K562 (cell line): ENCODE measurements at regions not wholly inside any gene's neighbourhood (a gene's known extent, or its start where the extent isn't known, plus 50 kb on each side); places are given as distances from the start of the nearest gene placed in this dataset.

ENCODE experiments used
- ATAC-seq: fragments of 200-7000 bp; cut with Tn5 transposase; 3 replicates; pipeline ENCODE4 v1.9.1; 2020; ENCODE audit warnings: moderate library complexity
- BruUV-seq: library from RNA; stranded (reverse); fragments of 400-500 nt; replicated peaks from 2 replicates; lab custom pipeline; 2021; lab: Mats Ljungman, UMichigan
- CTCF ChIA-PET: fragments of 300-600 bp; formaldehyde crosslinking; extraction: SDS; loops from one replicate; lab custom pipeline; 2021; ENCODE audit warnings: low intra/inter-chr PET ratio; lab: Yijun Ruan, JAX
- POLR2A ChIA-PET: fragments of 300-600, 350-650 bp; sonication (Branson Sonifier 250); formaldehyde crosslinking; extraction: SDS; loops from one replicate; lab custom pipeline; 2021; ENCODE audit warnings: antibody characterized with exemption, inconsistent platforms; lab: Yijun Ruan, JAX
- DNase-seq, 4 experiments: peaks; one replicate each; pipeline versions ENCODE4 v3.0.0 to v3.0.0-alpha.2; 2011 to 2018; ENCODE audit warnings: low spot score in 3 of 4, mixed read lengths in 3 of 4; ENCODE audit errors: extremely low read depth in 1 of 4
- FAIRE-seq: peaks from 2 replicates; lab custom pipeline; 2011; peaks lifted over from hg19 to GRCh38; lab: Jason Lieb, UNC
- H2AFZ ChIP-seq: 2 replicates; pipeline ENCODE4 v1.6.0; 2011; ENCODE audit warnings: low read depth, low read length, control low read depth, inconsistent platforms
- H3K27ac ChIP-seq: fragments of 200-600 bp; 3 replicates; pipeline ENCODE4 v1.8.0; 2011; ENCODE audit warnings: low read depth, mild to moderate bottlenecking, control low read depth, inconsistent platforms, low read length, moderate library complexity, mixed read lengths; ENCODE audit errors: extremely low read depth
- H3K27me3 ChIP-seq, 2 experiments: fragments of 300-600 bp in 1 of 2; 2 replicates in 1 of 2; 3 replicates in 1 of 2; pipeline versions ENCODE4 v1.6.0 to v1.8.0; 2011; ENCODE audit warnings: inconsistent platforms in 2 of 2, low read length in 2 of 2, mild to moderate bottlenecking in 1 of 2, mixed read lengths in 1 of 2, moderate library complexity in 1 of 2; ENCODE audit not compliant: control insufficient read depth in 2 of 2, insufficient read depth in 2 of 2
- H3K36me3 ChIP-seq: fragments of 300-600 bp; 3 replicates; pipeline ENCODE4 v1.8.0; 2011; ENCODE audit warnings: mild to moderate bottlenecking, low read length, inconsistent platforms; ENCODE audit not compliant: control insufficient read depth, insufficient read depth
- H3K4me1 ChIP-seq, 2 experiments: fragments of 200-600 bp in 1 of 2; replicated peaks in 1 of 2; 2 replicates in 1 of 2; 3 replicates in 1 of 2; pipeline versions ENCODE4 v1.5.1 to v1.8.0; 2011; ENCODE audit warnings: inconsistent platforms in 2 of 2, low read length in 2 of 2, mild to moderate bottlenecking in 1 of 2, mixed read lengths in 1 of 2, moderate library complexity in 1 of 2; ENCODE audit not compliant: control insufficient read depth in 2 of 2, insufficient read depth in 2 of 2
- H3K4me2 ChIP-seq: 2 replicates; pipeline ENCODE4 v1.6.1; 2011; ENCODE audit warnings: low read length, control low read depth, inconsistent platforms, mixed read lengths; ENCODE audit not compliant: insufficient read depth
- H3K4me3 ChIP-seq: fragments of 200-600 bp; sonication (generic), shearing (Covaris generic); 2 replicates; pipeline ENCODE4 v1.5.1; 2016; ENCODE audit warnings: control low read depth, inconsistent platforms
- H3K79me2 ChIP-seq: fragments of 200-600 bp; 3 replicates; pipeline ENCODE4 v1.8.0; 2011; ENCODE audit warnings: low read length, inconsistent platforms; ENCODE audit not compliant: control insufficient read depth, insufficient read depth
- H3K9ac ChIP-seq, 2 experiments: 2 replicates each; pipeline versions ENCODE4 v1.6.0 to v1.6.1; 2011; ENCODE audit warnings: low read depth in 2 of 2, low read length in 2 of 2, control low read depth in 1 of 2, inconsistent platforms in 1 of 2, mild to moderate bottlenecking in 1 of 2, mixed read lengths in 1 of 2; ENCODE audit not compliant: insufficient read depth in 1 of 2
- H3K9me1 ChIP-seq: one replicate; pipeline ENCODE4 v1.6.0; 2011; ENCODE audit warnings: inconsistent platforms, mild to moderate bottlenecking, low read length, moderate library complexity; ENCODE audit not compliant: control insufficient read depth, insufficient read depth
- H3K9me3 ChIP-seq: replicated peaks from 2 replicates; pipeline ENCODE4 v1.5.1; 2011; ENCODE audit warnings: low read depth, low read length, inconsistent platforms; ENCODE audit not compliant: control insufficient read depth, insufficient read depth
- H4K20me1 ChIP-seq: replicated peaks from 2 replicates; pipeline ENCODE4 v1.6.1; 2011; ENCODE audit warnings: low read length, inconsistent platforms, mixed read lengths; ENCODE audit not compliant: control insufficient read depth, insufficient read depth
- L3MBTL2 ChIP-seq: fragments of 450-650 bp; IDR thresholded peaks from 2 replicates; pipeline ENCODE4 v1.6.1; 2016; ENCODE audit warnings: mild to moderate bottlenecking, moderate library complexity
- RBM22 ChIP-seq: fragments of 200-400 bp; formaldehyde crosslinking; IDR thresholded peaks from 2 replicates; pipeline ENCODE4 v1.6.1; 2018; ENCODE audit warnings: low read length, low read depth; ENCODE audit not compliant: poor library complexity, severe bottlenecking
- SREBF2 ChIP-seq: sonication (generic); formaldehyde crosslinking; IDR thresholded peaks from 2 replicates; pipeline ENCODE4 v1.4.0; 2020; ENCODE audit warnings: mild to moderate bottlenecking, missing genetic modification reagents
- YY1 ChIP-seq, 3 experiments: IDR thresholded peaks; 2 replicates each; pipeline ENCODE4 v1.6.1; 2011; ENCODE audit warnings: low read length in 2 of 3, mild to moderate bottlenecking in 2 of 3, moderate library complexity in 2 of 3, borderline replicate concordance in 1 of 3, control low read depth in 1 of 3, low read depth in 1 of 3; ENCODE audit not compliant: insufficient read depth in 3 of 3, insufficient replicate concordance in 2 of 3, control insufficient read depth in 1 of 3, insufficient read length in 1 of 3; ENCODE audit errors: extremely low read depth in 1 of 3
- WGBS: fragments of 100-300 bp; shearing (Covaris generic); methylation state at CpG from one replicate; pipeline ENCODE4 v1.1.6; 2016; ENCODE audit warnings: low coverage, mixed read lengths; ENCODE audit not compliant: insufficient coverage; ENCODE audit errors: missing lambda C conversion rate; 5-methylcytosine and 5-hydroxymethylcytosine counted together
- in situ Hi-C: fragments of 300-500 bp; cut with MboI; formaldehyde crosslinking; loops from 4 replicates; pipeline ENCODE4 v1.15.0; 2018; ENCODE audit warnings: inconsistent platforms, mixed read lengths
- intact Hi-C: fragments of 100-400 bp; cut with micrococcal nuclease; formaldehyde crosslinking; loops from 2 replicates; pipeline ENCODE4 v1.14.2; 2022
- TF ChIP-seq, protein P1 (sequence below): sonication (generic); formaldehyde crosslinking; IDR thresholded peaks from 2 replicates; pipeline ENCODE4 v1.8.0; 2022; ENCODE audit warnings: missing genetic modification reagents, mild to moderate bottlenecking, moderate library complexity, borderline replicate concordance
- TF ChIP-seq, protein P2 (sequence below): fragments of 450-650 bp; formaldehyde crosslinking; conservative IDR thresholded peaks from 2 replicates; pipeline ENCODE4 v1.4.0; 2022; ENCODE audit warnings: mild to moderate bottlenecking, missing genetic modification characterization
- TF ChIP-seq, protein P3 (sequence below): fragments of 450-650 bp; IDR thresholded peaks from 2 replicates; pipeline ENCODE4 v1.6.1; 2018; ENCODE audit not compliant: partially characterized antibody

DNA sequence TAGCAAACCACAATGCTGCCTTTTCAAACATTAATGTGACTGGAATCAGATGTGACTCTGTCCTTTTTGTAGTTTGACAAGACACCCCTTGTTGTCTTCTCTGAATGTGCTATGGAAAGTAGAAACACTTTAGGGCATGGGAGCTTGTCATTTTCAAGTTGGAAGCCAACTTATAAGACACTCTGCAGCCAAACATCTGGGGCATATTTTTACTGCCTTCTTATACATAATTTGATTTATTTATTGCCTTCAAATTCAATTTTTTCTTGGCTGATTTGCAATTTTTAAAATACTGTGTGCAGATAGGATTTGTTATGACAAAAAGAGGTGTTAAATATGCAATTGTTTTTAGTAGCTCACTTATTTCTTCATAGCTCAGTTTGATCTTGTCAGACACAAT, 1002.0 kb upstream of the PCDH7 start:
- TF ChIP-seq, protein P1, sequence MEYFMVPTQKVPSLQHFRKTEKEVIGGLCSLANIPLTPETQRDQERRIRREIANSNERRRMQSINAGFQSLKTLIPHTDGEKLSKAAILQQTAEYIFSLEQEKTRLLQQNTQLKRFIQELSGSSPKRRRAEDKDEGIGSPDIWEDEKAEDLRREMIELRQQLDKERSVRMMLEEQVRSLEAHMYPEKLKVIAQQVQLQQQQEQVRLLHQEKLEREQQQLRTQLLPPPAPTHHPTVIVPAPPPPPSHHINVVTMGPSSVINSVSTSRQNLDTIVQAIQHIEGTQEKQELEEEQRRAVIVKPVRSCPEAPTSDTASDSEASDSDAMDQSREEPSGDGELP (CRISPR knock-in tag), result no peak
- H2AFZ ChIP-seq, result no peak overlapping the region
- ATAC-seq, result no peak
- no peak overlapping the region for H3K4me3 ChIP-seq
- H3K27me3 ChIP-seq, result no peaks in the 10 kb centered on the region
- in situ Hi-C loops (no loop called here), intact Hi-C loops (no loop called here)
- CTCF ChIA-PET, result no interaction called here
- no peak for FAIRE-seq
- no peak overlapping the region for H3K9ac ChIP-seq
- H3K9me1 ChIP-seq, result no peaks in the 10 kb centered on the region
- DNase-seq, result no peak
- no peaks in the 10 kb centered on the region for H3K79me2 ChIP-seq
- H4K20me1 ChIP-seq, result no peaks in the 10 kb centered on the region
- POLR2A ChIA-PET, result no interaction called here
- no peak overlapping the region for H3K27ac ChIP-seq
- H3K4me2 ChIP-seq, result no peak overlapping the region
- H3K36me3 ChIP-seq, result no peaks in the 10 kb centered on the region
- no peaks in the 10 kb centered on the region for H3K9me3 ChIP-seq
- no peaks in the 10 kb centered on the region for H3K4me1 ChIP-seq
- BruUV-seq, result no TSS peak

DNA sequence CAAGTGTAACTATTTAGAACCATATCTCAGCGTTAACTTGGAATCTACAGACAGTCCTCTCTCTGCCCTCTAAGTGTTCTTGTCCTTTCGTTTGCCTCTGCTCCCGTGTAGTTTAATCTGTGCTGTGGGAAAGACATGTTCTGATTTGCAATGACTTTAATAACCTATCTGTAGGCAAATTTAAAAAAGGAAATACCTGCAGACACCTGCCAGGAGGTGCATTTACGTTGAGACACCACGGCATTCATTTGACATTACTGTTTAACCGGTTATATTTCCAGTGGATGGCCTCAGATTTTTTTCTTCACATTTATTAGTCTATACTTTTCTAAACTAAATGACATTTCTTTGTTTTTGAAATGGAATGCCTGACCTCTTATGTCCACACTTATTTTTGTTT, 997.9 kb upstream of the PCDH7 start:
- Histone ChIP-seq H3K79me2 (no peaks in the 10 kb centered on the region), H3K9me1 (no peaks in the 10 kb centered on the region), H3K27me3 (no peaks in the 10 kb centered on the region), H3K4me2 (no peak overlapping the region), H3K9me3 (0 out of 2 replicates have a peak, but pooled peaks cover 1% of the 10 kb centered on the region), H4K20me1 (no peaks in the 10 kb centered on the region), H3K4me1 (no peaks in the 10 kb centered on the region), H2AFZ (no peak overlapping the region), H3K36me3 (no peaks in the 10 kb centered on the region), H3K27ac (no peak overlapping the region), H3K4me3 (no peak overlapping the region), H3K9ac (no peak overlapping the region)
- POLR2A ChIA-PET, result no interaction called here
- intact Hi-C loops (no loop called here), in situ Hi-C loops (no loop called here)
- CTCF ChIA-PET, result no interaction called here
- no TSS peak for BruUV-seq
- ATAC-seq (no peak), DNase-seq (no peak), FAIRE-seq (no peak)
- WGBS, result 6% methylated on average over 6 of the region's 6 CpGs
- no peak for TF ChIP-seq L3MBTL2
- TF ChIP-seq, protein P2, sequence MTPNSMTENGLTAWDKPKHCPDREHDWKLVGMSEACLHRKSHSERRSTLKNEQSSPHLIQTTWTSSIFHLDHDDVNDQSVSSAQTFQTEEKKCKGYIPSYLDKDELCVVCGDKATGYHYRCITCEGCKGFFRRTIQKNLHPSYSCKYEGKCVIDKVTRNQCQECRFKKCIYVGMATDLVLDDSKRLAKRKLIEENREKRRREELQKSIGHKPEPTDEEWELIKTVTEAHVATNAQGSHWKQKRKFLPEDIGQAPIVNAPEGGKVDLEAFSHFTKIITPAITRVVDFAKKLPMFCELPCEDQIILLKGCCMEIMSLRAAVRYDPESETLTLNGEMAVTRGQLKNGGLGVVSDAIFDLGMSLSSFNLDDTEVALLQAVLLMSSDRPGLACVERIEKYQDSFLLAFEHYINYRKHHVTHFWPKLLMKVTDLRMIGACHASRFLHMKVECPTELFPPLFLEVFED (CRISPR knock-in tag), result no peak
- TF ChIP-seq RBM22, result no peak
- TF ChIP-seq YY1 (IDR thresholded peaks at IDR 0.05; ENCODE audit: borderline replicate concordance in 1 of 3, control insufficient read depth in 1 of 3, extremely low read depth in 1 of 3, insufficient read depth in 3 of 3, insufficient read length in 1 of 3, insufficient replicate concordance in 2 of 3, low read depth in 1 of 3, low read length in 2 of 3), result no peak
- TF ChIP-seq, protein P3, sequence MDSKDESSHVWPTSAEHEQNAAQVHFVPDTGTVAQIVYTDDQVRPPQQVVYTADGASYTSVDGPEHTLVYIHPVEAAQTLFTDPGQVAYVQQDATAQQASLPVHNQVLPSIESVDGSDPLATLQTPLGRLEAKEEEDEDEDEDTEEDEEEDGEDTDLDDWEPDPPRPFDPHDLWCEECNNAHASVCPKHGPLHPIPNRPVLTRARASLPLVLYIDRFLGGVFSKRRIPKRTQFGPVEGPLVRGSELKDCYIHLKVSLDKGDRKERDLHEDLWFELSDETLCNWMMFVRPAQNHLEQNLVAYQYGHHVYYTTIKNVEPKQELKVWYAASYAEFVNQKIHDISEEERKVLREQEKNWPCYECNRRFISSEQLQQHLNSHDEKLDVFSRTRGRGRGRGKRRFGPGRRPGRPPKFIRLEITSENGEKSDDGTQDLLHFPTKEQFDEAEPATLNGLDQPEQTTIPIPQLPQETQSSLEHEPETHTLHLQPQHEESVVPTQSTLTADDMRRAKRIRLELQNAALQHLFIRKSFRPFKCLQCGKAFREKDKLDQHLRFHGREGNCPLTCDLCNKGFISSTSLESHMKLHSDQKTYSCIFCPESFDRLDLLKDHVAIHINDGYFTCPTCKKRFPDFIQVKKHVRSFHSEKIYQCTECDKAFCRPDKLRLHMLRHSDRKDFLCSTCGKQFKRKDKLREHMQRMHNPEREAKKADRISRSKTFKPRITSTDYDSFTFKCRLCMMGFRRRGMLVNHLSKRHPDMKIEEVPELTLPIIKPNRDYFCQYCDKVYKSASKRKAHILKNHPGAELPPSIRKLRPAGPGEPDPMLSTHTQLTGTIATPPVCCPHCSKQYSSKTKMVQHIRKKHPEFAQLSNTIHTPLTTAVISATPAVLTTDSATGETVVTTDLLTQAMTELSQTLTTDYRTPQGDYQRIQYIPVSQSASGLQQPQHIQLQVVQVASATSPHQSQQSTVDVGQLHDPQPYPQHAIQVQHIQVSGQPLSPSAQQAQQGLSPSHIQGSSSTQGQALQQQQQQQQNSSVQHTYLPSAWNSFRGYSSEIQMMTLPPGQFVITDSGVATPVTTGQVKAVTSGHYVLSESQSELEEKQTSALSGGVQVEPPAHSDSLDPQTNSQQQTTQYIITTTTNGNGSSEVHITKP, result no peak
- TF ChIP-seq SREBF2 (CRISPR knock-in tag), result no peak
